ENCODE measurements at regions not wholly inside any gene's neighbourhood (a gene's known extent, or its start where the extent isn't known, plus 50 kb on each side); places are given as distances from the start of the nearest gene placed in this dataset.
"Not testable (repeated sequence)": the region's sequence is repeated elsewhere in the genome, so short reads cannot be mapped to it uniquely, and the experiment has no call there.

DNA sequence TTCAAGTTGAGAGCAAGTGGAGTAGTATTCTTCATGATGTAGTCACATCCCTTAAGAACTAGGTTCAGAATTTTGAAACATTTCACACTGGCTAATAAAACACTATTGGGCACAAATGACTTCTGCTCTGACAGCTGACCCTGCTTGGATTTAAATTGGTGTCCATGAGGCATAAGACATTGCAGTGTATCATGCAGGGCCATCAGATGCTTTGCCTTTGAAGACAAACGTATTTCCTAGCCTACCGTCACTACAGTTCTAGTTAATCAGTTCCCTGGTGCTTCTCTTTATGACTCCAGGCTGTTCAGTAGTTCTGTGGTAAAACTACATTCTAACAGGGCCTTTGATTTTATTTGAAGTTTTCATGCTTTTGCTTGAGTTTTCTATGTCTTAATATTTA, 168.5 kb upstream of the ZNF804B start:
- FAIRE-seq, result no peak

DNA sequence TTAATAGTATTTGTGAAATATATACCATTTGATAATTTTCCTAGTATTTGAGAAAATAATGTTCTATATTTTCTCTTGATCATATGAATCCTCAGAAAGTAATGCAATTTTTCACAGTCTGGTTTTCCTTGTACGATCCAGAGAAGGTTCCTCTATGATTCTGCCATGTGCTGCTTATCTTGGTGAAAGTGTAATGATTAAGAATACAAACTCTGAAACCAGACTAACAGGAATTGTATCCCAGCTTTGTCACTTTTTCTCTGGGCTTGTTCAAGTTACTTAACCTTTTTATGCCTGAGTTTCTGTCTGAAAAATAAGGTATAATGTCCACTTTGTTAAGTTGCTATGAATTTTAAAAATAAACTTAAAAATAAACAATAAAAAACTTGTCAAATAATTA, 169.6 kb upstream of the ZNF804B start:
- FAIRE-seq (no peak), DNase-seq (ENCODE audit: insufficient read length, low spot score) (no peak)
- TF ChIP-seq, protein P1, sequence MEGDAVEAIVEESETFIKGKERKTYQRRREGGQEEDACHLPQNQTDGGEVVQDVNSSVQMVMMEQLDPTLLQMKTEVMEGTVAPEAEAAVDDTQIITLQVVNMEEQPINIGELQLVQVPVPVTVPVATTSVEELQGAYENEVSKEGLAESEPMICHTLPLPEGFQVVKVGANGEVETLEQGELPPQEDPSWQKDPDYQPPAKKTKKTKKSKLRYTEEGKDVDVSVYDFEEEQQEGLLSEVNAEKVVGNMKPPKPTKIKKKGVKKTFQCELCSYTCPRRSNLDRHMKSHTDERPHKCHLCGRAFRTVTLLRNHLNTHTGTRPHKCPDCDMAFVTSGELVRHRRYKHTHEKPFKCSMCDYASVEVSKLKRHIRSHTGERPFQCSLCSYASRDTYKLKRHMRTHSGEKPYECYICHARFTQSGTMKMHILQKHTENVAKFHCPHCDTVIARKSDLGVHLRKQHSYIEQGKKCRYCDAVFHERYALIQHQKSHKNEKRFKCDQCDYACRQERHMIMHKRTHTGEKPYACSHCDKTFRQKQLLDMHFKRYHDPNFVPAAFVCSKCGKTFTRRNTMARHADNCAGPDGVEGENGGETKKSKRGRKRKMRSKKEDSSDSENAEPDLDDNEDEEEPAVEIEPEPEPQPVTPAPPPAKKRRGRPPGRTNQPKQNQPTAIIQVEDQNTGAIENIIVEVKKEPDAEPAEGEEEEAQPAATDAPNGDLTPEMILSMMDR (IDR thresholded peaks at IDR 0.05; ENCODE audit: insufficient read depth, missing control alignments), result no peak

More for the DNA sequence above, 168.5 kb upstream of the ZNF804B start:
- no peak for DNase-seq (ENCODE audit: insufficient read length, low spot score)
- TF ChIP-seq, protein P1 (IDR thresholded peaks at IDR 0.05; ENCODE audit: insufficient read depth, missing control alignments), result no peak

DNA sequence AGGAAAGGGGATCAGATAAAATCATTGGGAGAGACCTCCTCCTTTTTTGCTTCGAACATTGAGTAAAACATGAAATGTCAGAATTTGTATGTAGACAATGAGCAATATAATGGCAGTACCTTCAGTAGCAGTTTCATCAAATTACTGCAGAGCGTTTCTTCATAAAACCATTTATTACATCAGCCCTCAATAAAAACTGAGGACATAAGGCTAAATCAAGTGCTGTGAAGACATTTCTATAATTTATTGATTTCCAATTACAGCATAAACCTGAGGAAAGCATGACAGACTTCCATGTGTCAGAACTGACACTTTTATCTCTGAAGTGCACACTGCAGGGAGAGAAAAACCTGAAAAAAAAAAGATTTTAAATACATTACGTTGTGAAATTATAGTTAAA, 172.6 kb upstream of the ZNF804B start:
- DNase-seq (ENCODE audit: insufficient read length, low spot score), result no peak
- no peak for FAIRE-seq
- TF ChIP-seq, protein P1 (IDR thresholded peaks at IDR 0.05; ENCODE audit: insufficient read depth, missing control alignments), result no peak

DNA sequence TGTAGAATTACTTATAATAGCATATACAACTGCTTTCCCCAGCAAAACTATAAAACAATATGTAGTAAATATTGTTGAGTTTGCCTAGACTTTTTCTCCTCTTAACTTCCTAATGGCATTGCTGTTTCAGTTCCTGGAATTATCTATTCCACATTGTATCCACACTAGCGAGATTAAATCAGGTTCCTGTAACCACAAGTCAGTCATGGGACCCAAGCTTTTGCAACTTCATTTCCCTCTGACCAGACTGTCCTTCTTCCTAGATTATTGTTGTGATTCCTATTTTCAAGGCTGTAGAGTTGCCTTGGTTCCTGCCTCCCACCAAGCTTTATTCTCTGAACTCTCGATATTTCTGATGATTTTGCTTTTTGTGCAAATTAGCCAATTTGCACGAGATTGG, 173.3 kb upstream of the ZNF804B start:
- DNase-seq (ENCODE audit: insufficient read length, low spot score) (no peak), FAIRE-seq (no peak)
- TF ChIP-seq, protein P1 (IDR thresholded peaks at IDR 0.05; ENCODE audit: insufficient read depth, missing control alignments), result no peak

DNA sequence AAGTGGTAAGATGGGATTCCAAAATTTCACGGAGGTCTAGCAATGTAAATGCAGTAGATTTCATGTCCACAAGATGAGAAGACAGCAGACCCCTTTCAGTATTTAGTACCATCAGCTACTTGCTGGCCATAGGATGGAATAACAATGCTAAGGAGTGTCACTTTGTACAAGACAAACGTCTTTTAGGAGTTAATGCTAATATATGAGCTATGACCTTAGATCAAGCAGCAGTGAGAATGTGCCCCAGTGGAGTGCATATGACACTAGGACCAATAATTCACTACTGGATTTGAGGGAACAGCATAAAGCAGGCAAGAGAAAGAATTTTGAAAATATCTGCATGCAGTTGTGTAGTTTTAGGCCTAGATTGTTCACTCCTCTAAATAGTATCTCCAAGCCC, 182.8 kb upstream of the ZNF804B start:
- DNase-seq (ENCODE audit: insufficient read length, low spot score), result no peak

DNA sequence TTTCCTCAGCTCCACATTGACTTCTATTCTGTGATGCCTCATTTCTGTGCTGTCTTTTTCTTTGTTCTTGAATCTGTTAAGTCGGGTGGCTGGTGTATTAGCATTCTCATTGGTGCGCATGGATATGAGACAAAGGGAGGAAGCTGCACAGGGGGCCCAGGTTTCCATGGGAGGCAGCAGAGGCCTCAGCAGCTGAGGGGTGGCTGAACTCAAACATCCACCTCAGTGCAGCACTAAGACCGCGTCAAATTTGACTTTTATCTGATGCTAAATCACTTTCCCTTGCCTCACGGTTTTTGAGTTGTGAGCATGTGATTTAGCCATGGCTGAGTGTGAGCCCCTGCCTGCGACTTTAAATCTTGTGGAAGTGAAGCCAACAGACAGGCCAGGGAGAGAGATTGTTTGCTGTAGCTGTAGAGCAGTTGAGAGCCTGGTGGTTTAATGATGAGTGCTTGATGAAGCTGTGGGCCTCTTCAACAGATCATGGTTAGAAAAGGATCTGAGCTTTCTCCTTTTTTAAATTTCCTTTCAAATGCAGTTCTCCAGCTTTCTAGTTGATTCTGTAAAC, 193.3 kb upstream of the ZNF804B start:
- no peak for FAIRE-seq
- DNase-seq (ENCODE audit: insufficient read length, low spot score), result no peak
- TF ChIP-seq, protein P1 (IDR thresholded peaks at IDR 0.05; ENCODE audit: insufficient read depth, missing control alignments), result no peak

More for the DNA sequence above, 182.8 kb upstream of the ZNF804B start:
- TF ChIP-seq, protein P1 (IDR thresholded peaks at IDR 0.05; ENCODE audit: insufficient read depth, missing control alignments), result no peak
- FAIRE-seq, result no peak

DNA sequence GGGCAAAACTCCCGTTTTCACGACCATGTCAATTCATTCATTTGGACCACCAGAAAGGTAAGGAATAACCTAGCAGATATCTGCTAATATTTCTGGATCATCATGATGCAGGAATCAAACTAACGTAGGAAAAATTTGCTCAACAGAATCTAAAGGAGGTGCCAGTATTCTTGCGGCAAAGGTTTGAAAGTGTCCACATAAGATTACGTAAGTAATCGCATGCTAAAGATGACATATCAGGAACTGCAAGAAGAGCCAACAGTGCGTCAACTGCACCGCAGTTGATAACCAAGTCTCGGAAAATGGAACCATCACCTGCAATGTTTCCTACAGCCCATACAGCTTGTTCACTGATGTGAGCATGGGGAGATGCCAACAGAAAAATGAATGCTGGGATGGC, 194.1 kb upstream of the ZNF804B start:
- TF ChIP-seq, protein P1 (IDR thresholded peaks at IDR 0.05; ENCODE audit: insufficient read depth, missing control alignments), result no peak
- no peak for FAIRE-seq

DNA sequence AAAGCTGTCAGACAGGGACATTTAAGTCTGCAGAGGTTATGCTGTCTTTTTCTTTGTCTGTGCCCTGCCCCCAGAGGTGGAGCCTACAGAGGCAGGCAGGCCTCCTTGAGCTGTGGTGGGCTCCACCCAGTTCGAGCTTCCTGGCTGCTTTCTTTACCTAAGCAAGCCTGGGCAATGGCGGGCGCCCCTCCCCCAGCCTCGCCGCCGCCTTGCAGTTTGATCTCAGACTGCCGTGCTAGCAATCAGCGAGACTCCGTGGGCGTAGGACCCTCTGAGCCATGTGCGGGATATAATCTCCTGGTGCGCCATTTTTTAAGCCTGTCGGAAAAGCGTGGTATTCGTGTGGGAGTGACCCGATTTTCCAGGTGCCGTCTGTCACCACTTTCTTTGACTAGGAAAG, 203.1 kb upstream of the ZNF804B start:
- not testable (repeated sequence) for FAIRE-seq; DNase-seq (ENCODE audit: insufficient read length, low spot score)

More for the DNA sequence above, 194.1 kb upstream of the ZNF804B start:
- no peak for DNase-seq (ENCODE audit: insufficient read length, low spot score)

DNA sequence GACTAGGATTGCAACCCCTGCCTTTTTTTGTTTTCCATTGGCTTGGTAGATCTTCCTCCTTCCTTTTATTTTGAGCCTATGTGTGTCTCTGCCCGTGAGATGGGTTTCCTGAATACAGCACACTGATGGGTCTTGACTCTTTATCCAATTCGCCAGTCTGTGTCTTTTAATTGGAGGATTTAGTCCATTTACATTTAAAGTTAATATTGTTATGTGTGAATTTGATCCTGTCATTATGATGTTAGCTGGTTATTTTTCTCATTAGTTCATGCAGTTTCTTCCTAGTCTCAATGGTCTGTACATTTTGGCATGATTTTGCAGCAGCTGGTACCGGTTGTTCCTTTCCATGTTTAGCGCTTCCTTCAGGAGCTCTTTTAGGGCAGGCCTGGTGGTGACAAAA, 204.7 kb upstream of the ZNF804B start:
- DNase-seq (ENCODE audit: insufficient read length, low spot score); FAIRE-seq: not testable (repeated sequence)
